ENCODE measurements at regions not wholly inside any gene's neighbourhood (a gene's known extent, or its start where the extent isn't known, plus 50 kb on each side); places are given as distances from the start of the nearest gene placed in this dataset.
"Not testable (repeated sequence)": the region's sequence is repeated elsewhere in the genome, so short reads cannot be mapped to it uniquely, and the experiment has no call there.

- no peak for DNase-seq
These were observed 63.3 kb upstream of the CHST15 start for GRCh38 chr10:124156524-124157260.

- no peak for DNase-seq
These were observed 62.5 kb upstream of the CHST15 start for GRCh38 chr10:124155781-124156435.

DNA sequence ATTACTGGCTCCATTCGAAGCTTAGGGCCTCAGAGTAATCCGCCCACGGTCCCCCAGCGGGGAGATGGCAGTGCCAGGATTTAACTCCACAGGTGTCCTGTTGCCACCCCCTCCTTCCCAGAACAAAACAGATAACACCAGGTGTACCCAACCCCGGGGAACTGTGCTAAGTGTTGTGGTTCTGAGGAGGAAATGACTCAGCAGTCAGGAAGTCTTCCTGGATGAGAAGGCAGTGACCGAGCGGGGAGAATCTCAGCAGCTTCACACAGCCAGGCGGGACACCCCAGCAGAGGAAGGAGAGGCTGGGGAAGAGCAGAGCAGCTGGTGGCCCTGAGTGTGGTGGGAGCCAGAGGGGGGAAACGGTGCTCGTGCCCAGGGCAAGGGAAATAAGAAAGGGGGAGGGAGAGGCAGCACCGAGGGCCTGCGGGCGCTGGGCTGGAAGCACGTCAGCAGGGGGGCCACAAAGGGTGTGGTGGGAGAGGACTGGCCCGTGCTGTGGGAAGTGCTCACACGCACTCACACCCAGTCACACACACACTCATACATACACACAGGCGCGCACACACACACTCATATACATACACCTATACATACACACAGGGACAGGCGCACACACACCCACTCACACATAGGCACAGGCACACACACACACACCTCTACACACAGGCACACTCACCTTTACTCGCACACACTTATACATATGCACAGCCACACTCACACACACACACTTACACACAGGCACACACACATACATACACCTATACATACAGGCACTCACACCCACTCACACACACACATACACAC lies 59.8 kb upstream of the CHST15 start:
- DNase-seq = peak; percentile 37

GRCh38 chr10:124152139-124153022 lies 59.0 kb upstream of the CHST15 start:
- DNase-seq = no peak

DNA sequence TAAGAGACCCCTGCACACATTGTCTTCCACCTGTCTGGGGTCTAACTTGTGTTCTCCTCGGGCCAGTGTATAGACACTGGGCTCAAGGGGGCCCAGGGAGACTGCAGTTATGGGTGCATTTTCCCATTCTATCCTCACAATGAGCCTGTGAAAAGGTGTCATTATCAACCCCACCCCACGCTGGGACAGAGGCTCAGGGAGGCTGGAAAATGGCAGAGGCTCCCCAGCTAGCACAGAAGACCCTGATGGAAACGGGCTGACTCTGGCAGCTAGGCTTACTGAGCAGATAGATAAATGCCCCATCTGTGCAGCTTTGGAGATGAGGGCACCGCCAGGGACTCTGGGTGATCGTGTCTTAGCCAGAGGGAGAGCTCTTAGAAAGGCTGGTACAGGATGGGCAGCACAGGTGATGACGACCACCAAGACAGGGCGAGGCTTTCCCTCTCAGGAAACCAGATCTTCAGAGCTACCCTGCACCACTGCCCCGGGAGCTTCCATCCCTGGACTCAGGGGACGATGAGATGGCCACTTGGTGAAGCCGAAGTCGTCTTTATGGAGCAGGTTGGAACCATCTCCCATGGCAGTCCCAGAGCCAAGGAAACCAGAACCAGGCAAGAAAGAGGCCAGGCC lies 58.2 kb upstream of the CHST15 start:
- no peak for DNase-seq

- DNase-seq = no peak
These were observed 57.5 kb upstream of the CHST15 start for GRCh38 chr10:124150807-124151417.

DNA sequence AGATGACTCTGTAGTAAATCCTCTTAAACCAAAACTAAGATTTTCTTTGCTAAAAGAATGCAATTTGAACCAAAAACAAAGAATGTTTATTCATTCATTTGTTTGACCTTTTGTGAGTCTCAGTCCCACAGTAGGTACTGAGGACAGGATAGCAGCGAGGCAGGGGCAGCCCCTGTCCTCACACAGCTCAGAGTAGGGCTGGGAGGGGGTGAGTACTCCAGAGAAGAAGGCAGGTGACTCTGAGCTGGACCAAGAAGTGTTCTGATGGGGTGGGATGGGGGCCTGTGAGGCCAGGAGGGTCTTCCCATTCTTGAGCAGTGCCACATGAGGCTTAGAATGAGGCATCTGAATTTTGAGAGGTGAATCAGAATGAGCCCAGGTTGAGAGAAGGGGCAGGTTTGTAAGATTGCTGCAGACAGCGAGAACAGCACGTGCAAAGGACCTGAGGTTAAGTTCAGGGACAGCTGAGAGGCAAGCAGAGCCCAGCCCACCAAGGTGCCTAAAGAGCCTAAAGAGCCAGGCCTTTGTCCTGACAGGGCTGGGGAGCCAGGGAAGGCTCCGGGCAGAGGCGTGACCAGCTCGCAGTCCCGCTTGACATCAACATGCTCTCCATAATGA lies 56.9 kb upstream of the CHST15 start:
- no peak for DNase-seq

GRCh38 chr10:124149189-124150042 lies 56.0 kb upstream of the CHST15 start:
- no peak for DNase-seq

- not testable (repeated sequence) for DNase-seq
These were observed 55.3 kb upstream of the CHST15 start for GRCh38 chr10:124148509-124149188.

- no peak for DNase-seq
These were observed 53.1 kb upstream of the CHST15 start for GRCh38 chr10:124146483-124146882.

DNA sequence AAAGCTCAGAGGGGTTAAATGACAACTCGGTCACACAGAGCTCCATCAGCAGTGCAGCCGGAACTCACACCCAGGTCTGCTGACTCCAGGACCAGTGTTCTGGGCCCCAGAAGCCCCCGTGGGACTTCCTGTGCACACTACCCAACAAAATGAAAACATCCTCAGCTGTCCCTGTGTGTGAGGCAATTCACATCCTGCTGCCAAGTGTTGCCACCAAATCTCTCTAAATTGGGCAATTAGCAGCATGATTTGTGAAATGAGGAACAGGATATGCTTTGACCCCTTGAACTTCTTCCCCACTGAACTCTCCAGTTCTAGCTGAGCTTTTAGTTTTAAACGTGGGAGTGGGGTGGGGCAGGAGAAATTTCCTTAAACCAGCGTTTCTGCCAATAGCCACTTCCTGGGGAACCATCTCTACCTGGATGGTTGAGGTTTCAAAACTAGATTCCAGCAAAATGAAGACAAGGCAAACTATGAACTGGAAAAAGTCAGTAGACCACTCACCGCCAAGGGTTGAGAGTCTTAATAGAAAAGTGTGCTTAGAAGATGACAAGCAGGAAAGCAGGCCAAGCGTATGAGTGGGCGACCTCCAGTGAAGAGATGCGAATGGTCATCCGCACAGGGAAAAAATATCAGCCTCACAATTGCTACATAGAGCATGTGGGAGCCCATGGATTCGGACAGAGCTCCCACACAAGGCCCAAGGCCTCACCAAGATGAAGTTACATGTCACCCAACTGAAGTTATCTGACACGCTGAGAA lies 51.9 kb upstream of the CHST15 start:
- DNase-seq = peak; percentile 82

DNA sequence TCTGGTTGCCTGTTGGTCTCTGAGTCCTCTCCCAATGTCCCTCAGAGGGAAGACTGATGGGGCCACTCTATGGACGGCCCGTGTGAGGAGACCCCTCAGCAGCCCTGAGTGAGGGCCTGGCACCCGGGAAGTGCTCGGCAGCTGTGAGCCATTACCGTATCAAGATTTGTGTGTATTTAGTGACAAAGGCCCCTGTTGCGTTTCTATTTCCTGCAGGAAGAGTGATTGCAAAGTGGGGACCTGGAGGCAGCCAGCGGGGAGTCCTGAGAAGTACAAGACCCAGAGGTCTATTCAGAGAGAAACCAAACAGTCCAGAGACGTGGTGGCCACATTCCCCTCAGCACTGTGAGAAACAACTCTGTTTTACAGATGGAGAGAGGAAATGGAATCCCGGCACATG lies 51.1 kb upstream of the CHST15 start:
- no peak for DNase-seq

DNA sequence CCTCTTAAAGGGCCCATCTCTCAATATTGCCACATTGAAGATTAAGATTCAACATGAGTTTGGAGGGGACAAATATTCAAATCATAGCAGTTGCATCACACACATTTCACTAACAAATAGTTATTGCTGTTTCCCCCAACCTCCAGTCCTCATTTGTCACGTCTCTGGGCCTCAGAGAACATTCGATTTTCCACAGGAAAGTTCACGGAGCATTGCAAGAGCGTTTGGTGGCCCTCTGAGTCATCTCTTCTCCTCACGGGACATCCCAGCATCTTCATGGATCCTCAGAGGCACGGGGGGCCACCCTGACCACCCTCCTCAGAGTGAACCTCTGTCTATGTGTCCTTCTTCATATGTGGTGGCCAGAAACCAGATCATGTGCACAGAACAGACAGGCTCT lies 50.3 kb upstream of the CHST15 start:
- DNase-seq = no peak
